MV-4-11 (cell line): ENCODE measurements at regions not wholly inside any gene's neighbourhood (a gene's known extent, or its start where the extent isn't known, plus 50 kb on each side); places are given as distances from the start of the nearest gene placed in this dataset.
"Not testable (repeated sequence)": the region's sequence is repeated elsewhere in the genome, so short reads cannot be mapped to it uniquely, and the experiment has no call there.

Experiments used
- DNase-seq: peaks from one replicate; lab custom pipeline; 2025; lab: John Stamatoyannopoulos, UW

DNA sequence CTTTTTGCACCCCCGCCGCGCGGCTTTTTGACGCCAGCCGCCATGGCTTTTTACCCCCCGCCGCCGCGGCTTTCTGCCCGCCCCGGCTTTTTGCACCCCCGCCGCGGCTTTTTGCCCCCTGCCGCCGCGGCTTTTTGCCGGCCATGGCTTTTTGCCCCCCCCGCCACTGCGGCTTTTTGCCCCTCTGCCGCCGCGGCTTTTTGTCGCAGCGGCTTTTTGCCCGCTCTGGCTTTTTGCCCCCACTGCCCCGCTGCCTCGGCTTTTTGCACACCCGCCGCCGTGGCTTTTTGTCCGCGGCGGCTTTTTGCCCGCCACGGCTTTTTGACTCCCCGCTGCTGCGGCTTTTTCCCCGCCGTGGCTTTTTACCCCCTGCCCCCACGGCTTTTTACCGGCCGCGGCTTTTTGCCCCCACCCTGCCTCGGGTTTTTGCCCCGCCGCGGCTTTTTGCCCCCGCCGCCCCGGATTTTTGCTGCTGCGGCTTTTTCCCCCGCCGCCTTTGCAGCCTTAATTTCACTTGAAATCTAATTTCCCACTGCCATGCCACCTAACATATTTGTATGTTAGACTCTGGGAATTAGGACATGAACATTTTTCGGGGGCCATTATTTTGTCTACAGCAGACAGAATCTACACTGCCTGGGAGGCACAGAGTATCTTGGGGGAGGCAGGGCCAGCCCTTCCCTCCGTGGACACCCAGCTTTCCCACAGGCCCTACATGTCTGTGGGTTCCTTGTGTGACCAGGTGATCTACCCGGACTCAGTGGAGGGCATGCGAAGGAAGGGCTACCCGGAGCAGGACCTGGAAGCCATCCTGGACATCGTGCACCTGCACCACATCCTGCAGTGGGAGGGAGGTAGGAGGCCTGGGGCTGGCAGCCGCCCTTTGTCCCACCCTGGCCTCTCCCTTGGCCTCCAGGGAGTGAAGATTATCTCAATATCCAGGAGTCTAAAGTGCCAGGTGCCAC, 3031.0 kb upstream of the TEKT4 start:
- DNase-seq, result no peak

DNA sequence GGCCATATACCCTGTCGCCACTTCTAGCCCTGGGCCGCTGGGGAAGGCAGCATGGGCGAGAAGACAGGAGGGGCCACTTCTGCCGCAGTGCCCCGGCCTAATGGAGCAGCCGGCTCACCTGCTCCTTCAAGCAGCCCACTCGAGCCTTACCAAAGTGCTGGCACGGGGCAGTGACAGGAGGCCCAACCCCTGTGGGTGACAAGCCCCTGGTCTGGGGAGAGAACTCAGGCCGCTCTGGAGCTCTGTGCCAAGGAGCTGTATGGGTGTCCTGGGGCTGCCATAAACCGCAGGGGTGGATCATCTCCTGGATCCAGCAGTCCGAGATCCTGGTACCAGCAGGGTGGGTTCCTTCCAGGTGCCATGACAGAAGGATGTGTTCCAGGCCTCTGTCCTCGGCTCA, 3029.0 kb upstream of the TEKT4 start:
- DNase-seq, result not testable (repeated sequence)

DNA sequence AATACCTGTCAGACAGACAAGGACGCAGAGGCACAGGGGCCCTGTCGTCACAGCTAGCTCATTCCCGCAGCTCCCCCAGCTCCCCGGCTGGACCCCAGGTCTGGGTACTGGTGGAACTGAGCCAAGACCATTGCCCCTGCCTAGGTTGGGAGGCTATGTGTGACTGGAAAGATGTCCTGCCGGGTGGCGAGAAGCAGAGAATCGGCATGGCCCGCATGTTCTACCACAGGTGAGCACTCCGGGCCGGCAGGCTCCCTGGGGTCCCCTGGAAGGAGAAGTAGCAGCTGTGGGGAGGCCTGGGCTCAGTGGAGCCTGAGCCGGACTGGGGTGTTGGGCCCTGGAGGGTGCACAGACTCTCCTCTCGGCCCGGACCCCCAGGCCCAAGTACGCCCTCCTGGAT, 3028.3 kb upstream of the TEKT4 start:
- not testable (repeated sequence) for DNase-seq

DNA sequence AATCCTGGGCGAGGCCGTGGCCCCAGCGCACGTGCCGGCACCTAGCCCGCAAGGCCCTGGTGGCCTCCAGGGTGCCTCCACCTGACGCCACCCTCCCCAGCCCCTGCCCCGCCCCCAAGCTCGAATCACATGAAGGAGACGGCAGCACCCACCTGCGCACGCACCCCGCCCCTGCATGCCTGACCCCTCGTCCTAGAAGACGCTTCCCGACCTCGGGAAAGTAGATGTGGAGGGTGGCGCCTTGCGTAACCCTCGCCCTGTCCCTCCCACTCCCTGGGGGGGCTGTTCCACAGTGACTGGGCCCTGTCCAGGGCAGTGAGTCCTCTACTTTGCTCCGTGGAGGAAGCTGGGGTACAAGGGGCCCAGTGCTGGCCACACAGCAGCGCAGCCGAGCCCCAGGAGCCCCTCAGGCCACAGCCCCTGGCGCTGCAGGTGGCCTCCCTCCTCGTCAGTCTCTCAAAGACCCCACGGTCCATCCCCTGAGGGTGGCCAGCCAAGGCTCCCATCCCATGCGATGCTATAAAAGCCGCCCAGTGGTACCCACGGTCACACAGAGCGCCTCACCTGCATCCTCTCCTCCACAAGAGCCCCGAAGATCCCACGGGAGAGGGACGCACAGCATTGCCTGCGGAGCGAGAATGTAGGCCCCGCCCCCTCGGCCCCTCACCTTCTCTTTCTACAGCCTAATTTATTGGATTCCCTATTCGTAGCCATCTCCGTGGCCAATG, 3027.3 kb upstream of the TEKT4 start:
- not testable (repeated sequence) for DNase-seq

DNA sequence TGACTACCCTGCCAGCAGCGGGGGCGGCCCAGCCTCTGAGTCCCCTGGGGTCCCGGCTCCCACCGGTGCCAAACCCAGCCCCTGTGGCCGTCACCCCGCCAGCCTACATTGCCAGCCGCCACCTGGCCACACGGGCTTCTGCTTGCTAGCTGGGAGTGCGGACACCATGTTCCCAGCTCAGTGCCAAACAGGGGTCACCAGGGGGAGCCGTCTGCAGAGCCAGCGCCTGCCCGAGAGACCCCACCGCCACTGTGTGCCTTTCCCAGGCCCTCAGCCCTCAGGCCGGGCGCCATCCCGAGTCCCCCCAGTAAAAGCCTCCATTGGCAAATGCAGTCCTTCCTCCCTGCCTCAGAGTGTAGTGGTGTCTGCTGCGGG, 3026.8 kb upstream of the TEKT4 start:
- DNase-seq, result not testable (repeated sequence)

DNA sequence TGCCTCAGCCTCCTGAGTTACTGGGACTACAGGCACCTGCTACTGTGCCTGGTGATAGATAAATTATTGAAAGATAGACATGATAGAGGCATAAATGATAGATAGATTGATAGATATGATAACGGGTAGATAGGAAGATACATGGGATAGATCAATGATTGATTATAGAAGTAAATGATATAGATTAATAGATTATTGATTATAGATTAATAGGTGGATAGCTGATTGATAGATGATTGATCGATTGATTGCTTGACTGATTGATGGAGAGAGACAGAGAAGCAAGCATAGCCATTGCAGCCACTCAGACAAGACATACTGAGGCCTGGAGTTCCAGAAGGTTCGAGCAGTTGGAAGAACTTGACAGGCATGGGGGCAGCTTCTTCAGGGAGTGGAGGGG, 3024.8 kb upstream of the TEKT4 start:
- not testable (repeated sequence) for DNase-seq

DNA sequence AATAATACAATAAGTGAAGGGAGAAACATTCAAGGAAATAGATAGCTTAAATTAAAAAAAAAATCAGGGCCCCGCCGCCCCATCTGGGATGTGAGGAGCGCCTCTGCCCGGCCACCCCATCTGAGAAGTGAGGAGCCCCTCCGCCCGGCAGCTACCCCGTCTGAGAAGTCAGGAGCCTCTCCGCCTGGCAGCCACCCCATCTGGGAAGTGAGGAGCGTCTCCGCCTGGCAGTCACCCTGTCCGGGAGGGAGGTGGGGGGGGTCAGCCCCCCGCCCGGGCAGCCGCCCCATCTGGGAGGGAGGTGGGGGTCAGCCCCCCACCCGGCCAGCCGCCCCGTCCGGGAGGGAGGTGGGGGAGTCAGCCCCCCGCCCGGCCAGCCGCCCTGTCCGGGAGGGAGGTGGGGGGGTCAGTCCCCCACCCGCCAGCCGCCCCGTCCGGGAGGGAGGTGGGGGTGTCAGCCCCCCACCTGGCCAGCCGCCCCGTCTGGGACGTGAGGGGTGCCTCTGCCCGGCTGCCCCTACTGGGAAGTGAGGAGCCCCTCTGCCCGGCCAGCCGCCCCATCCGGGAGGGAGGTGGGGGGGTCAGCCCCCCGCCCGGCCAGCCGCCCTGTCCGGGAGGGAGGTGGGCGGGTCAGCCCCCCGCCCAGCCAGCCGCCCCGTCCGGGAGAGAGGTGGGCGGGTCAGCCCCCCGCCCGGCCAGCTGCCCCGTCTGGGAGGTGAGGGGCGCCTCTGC, 3019.4 kb upstream of the TEKT4 start:
- not testable (repeated sequence) for DNase-seq

DNA sequence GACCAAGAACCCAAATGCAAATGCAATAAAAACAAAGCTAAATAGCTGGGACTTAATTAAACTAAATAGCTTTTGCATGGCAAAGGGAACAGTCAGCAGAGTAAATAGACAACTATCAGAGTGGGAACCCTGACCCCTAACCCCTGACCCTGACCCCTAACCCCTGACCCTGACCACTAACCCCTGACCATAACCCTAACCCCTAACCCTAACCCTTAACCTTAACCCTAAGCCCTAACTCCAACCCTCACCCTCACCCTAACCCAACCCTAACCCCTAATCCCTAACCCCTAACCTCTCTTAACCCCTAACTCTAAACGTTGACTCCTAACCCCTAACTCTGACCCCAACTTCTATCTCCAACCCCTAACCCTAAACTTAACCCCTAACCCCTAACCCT, 3014.3 kb upstream of the TEKT4 start:
- not testable (repeated sequence) for DNase-seq

DNA sequence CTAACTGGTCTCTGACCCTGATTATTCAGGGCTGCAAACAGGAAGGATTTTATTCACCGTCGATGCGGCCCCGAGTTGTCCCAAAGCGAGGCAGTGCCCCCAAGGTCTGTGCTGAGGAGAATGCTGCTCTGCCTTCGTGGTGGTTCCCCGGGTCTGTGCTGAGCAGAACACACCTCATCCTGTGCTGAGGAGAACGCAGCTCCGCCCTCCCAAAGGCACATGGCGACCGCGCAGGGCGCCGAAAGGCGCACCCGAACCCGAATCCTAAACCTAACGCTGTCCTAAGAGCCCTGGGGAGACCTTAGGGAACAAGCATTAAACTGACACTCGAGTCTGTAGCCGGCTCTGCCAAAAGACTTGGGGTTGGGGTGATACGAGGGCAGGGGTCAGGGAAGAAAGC, 3013.5 kb upstream of the TEKT4 start:
- not testable (repeated sequence) for DNase-seq

DNA sequence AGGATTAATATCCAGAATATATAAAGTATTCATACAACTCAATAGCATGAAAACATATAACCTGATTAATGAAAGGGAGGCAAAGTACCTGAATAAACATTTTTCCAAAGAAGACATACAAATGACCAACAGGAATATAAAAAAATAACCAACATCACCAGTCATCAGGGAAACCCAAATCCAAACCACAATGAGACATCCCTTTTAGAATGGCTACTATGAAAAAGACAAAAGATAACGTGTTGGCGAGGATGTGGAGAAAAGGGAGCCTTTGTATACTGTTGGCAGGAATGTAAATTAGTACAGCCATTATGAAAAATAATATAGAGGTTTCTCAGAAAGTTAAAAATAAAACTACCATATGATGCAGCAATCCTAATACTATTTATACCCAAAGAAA, 2999.5 kb upstream of the TEKT4 start:
- not testable (repeated sequence) for DNase-seq

DNA sequence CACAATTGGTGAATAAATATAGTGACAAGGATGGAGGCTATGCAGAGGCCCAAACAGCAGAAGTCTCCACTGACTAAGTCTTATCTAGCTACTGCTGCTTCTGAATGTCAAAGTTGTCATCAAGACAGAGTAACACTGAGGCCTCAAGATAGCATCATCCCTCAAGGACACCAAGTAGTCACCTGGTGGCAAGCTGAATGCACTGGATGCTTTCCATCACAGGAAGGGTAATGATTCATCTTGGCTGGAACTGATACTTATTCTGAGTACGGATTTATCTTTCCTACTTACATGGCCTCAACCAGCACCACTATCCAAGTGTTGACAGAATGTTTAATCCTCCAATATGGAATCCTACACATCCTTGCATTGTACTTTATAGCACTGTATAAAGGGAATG, 2997.8 kb upstream of the TEKT4 start:
- not testable (repeated sequence) for DNase-seq

DNA sequence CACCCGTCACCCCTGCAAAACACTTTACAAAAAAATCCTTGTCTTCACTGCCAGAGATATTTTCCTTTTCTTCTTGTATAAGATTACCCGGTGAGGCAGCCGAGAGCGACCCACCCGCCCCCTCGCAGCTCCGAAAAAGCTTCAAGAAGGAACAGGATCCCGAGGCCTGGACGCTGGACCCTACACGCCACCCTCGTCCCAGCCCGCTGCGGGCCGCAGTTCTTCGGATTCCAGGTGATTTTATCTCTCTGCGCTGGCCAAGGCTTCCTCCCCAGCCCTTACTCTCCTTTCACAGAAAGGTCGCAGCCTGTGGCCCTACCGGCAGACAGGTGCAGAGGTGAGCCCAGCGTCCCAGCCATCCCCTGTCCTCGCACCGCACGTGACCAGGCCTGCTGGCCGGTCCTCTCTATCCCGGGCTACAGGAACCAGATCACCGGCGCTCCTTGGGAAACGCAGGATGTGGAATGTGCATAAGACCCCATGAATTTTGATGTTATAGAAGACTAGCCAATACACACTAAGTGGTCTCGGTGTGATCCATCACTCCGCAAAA, 2993.5 kb upstream of the TEKT4 start:
- not testable (repeated sequence) for DNase-seq

DNA sequence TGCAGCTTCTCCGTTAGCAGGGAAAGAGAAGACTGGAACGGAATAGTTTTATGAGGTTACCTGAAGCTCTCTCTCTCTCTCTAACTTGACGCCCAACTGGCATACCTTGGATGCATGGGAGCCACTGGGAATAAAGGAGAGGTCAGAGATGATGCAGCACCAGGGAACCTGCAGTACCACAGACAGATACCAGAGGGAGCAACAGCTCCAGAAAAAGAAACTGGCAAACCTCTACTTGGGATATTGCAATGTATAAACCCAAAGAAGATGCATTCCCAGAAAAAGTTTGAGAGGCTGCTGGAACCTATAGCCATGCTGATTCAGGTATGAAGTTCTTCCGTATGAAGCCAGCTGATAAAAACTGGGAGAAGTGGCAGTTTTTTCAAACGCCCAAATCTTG, 2976.1 kb upstream of the TEKT4 start:
- not testable (repeated sequence) for DNase-seq

DNA sequence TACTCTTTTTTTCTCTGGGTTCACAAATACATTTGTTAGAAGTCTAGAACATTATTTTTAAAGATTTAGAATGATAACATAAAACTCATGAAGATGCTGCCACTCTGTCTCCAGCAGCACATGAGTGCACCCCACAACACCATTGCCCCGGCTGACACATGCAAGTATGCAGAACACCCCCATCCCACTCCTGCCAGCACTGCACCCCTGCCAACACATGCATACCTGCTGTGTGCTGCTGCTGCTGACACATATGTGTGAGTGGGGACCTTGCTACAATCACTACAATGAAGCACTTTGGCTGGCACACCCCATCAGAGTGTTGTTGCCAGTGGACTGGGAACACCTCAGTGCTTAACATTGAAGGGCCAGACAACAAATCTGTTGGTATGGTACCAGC, 2953.6 kb upstream of the TEKT4 start:
- DNase-seq, result not testable (repeated sequence)
